IMR-90 (cell line): ENCODE measurements at regions not wholly inside any gene's neighbourhood (a gene's known extent, or its start where the extent isn't known, plus 50 kb on each side); places are given as distances from the start of the nearest gene placed in this dataset.

Experiments
- BHLHE40 ChIP-seq: fragments of 150-350 bp; IDR thresholded peaks from 2 replicates; pipeline ENCODE4 v1.6.1; 2016; ENCODE audit warnings: mild to moderate bottlenecking, low read depth, low read length
- CEBPB ChIP-seq: IDR thresholded peaks from 2 replicates; pipeline ENCODE4 v1.6.1; 2012; ENCODE audit warnings: low read depth, low read length, improper control_type of control experiment
- FOS ChIP-seq: fragments of 150-350 bp; IDR thresholded peaks from 2 replicates; pipeline ENCODE4 v1.6.1; 2016; ENCODE audit warnings: low read depth, low read length
- MAFK ChIP-seq: IDR thresholded peaks from 2 replicates; pipeline ENCODE4 v1.6.1; 2012; ENCODE audit warnings: low read depth, low read length, improper control_type of control experiment
- MAZ ChIP-seq: IDR thresholded peaks from 2 replicates; pipeline ENCODE4 v1.6.1; 2012; ENCODE audit warnings: low read depth, mild to moderate bottlenecking, low read length, improper control_type of control experiment, moderate library complexity, borderline replicate concordance
- MXI1 ChIP-seq: IDR thresholded peaks from 2 replicates; pipeline ENCODE4 v1.6.1; 2012; ENCODE audit warnings: low read depth, mild to moderate bottlenecking, low read length, moderate library complexity, borderline replicate concordance
- POLR2A ChIP-seq: IDR thresholded peaks from 2 replicates; pipeline ENCODE4 v1.6.1; 2012; ENCODE audit warnings: mild to moderate bottlenecking, low read depth, low read length
- RAD21 ChIP-seq: IDR thresholded peaks from 2 replicates; pipeline ENCODE4 v1.6.1; 2012; ENCODE audit warnings: low read length, improper control_type of control experiment
- RFX5 ChIP-seq: IDR thresholded peaks from 2 replicates; pipeline ENCODE4 v1.8.0; 2012; ENCODE audit warnings: low read depth, mild to moderate bottlenecking, low read length, moderate library complexity
- TF ChIP-seq, protein P1 (sequence below): conservative IDR thresholded peaks from 2 replicates; pipeline ENCODE4 v1.5.1; 2012; ENCODE audit warnings: mild to moderate bottlenecking, low read depth, low read length, improper control_type of control experiment
- TF ChIP-seq, protein P2 (sequence below): fragments of 150-350 bp; IDR thresholded peaks from 2 replicates; pipeline ENCODE4 v1.6.1; 2017; ENCODE audit warnings: mild to moderate bottlenecking, antibody characterized with exemption, low read length, low read depth

DNA sequence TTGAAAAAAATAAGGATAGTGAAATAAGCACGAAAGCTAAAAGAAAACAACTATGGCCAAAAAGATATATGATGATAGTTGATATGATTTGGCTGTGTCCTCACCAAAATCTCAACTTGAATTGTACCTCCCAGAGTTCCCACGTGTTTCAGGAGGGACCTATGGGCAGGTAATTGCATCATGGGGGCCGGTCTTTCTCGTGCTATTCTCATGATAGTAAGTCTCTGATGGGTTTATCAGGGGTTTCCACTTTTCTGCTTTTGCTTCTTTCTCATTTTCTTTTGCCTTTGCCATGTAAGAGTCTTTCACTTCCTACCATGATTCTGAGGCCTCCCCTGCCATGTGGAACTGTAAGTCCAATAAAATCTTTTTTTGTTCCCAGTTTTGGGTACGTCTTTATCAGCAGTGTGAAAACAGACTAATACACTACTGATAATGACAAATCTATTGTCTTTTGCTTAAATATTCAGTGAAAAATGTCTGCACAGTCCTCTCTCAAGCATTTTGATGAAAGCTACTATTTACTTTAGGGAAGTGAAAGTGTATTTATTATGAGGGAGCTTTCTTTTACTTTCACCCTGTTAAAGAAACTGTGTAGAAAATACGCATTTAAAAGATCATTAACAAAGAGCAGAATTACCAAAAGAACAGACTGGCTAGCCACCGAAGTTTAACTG is 389.1 kb downstream of the HTR1B start:
- TF ChIP-seq, protein P1, sequence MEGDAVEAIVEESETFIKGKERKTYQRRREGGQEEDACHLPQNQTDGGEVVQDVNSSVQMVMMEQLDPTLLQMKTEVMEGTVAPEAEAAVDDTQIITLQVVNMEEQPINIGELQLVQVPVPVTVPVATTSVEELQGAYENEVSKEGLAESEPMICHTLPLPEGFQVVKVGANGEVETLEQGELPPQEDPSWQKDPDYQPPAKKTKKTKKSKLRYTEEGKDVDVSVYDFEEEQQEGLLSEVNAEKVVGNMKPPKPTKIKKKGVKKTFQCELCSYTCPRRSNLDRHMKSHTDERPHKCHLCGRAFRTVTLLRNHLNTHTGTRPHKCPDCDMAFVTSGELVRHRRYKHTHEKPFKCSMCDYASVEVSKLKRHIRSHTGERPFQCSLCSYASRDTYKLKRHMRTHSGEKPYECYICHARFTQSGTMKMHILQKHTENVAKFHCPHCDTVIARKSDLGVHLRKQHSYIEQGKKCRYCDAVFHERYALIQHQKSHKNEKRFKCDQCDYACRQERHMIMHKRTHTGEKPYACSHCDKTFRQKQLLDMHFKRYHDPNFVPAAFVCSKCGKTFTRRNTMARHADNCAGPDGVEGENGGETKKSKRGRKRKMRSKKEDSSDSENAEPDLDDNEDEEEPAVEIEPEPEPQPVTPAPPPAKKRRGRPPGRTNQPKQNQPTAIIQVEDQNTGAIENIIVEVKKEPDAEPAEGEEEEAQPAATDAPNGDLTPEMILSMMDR: no peak
- TF ChIP-seq FOS (no peak), RAD21 (no peak), POLR2A (no peak), MXI1 (no peak), RFX5 (no peak), CEBPB (no peak), BHLHE40 (no peak), MAFK (no peak), MAZ (no peak)
- TF ChIP-seq, protein P2, sequence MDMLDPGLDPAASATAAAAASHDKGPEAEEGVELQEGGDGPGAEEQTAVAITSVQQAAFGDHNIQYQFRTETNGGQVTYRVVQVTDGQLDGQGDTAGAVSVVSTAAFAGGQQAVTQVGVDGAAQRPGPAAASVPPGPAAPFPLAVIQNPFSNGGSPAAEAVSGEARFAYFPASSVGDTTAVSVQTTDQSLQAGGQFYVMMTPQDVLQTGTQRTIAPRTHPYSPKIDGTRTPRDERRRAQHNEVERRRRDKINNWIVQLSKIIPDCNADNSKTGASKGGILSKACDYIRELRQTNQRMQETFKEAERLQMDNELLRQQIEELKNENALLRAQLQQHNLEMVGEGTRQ: no peak
